Neural progenitor cell (in vitro differentiated cells): ENCODE measurements at regions not wholly inside any gene's neighbourhood (a gene's known extent, or its start where the extent isn't known, plus 50 kb on each side); places are given as distances from the start of the nearest gene placed in this dataset.

Experiments
- DNase-seq: peaks from one replicate; pipeline ENCODE4 v3.0.0-alpha.2; 2016; ENCODE audit warnings: low spot score
- H2AFZ ChIP-seq: fragments of 200-600 bp; sonication (generic); replicated peaks from 2 replicates; pipeline ENCODE4 v1.6.1; 2016; ENCODE audit warnings: antibody characterized with exemption
- H3F3A ChIP-seq: fragments of 200-600 bp; sonication (generic); 2 replicates; pipeline ENCODE4 v1.6.1; 2016; ENCODE audit warnings: antibody characterized with exemption, low read depth
- H3K27ac ChIP-seq: fragments of 200-600 bp; sonication (generic); 2 replicates; pipeline ENCODE4 v1.5.1; 2016; ENCODE audit warnings: mild to moderate bottlenecking
- H3K27me3 ChIP-seq: fragments of 200-600 bp; sonication (generic); 2 replicates; pipeline ENCODE4 v1.6.1; 2016; ENCODE audit warnings: mild to moderate bottlenecking, moderate library complexity
- H3K36me3 ChIP-seq: fragments of 200-600 bp; sonication (generic); 2 replicates; pipeline ENCODE4 v1.5.1; 2016
- H3K4me1 ChIP-seq: fragments of 200-600 bp; sonication (generic); 2 replicates; pipeline ENCODE4 v1.6.1; 2016; ENCODE audit warnings: mixed run types
- H3K4me2 ChIP-seq: fragments of 200-600 bp; sonication (generic); 2 replicates; pipeline ENCODE4 v1.6.1; 2016
- H3K4me3 ChIP-seq: fragments of 200-600 bp; sonication (generic); 2 replicates; pipeline ENCODE4 v1.5.1; 2016
- H3K79me2 ChIP-seq: fragments of 200-600 bp; sonication (generic); 2 replicates; pipeline ENCODE4 v1.6.1; 2016; ENCODE audit warnings: low read depth
- H3K9ac ChIP-seq: fragments of 200-600 bp; sonication (generic); 2 replicates; pipeline ENCODE4 v1.6.1; 2016
- H3K9me3 ChIP-seq: fragments of 200-600 bp; sonication (generic); 2 replicates; pipeline ENCODE4 v1.5.1; 2016; ENCODE audit warnings: low read depth
- H4K20me1 ChIP-seq: fragments of 200-600 bp; sonication (generic); 2 replicates; pipeline ENCODE4 v1.6.1; 2016; ENCODE audit warnings: low read depth
- H3K27ac Mint-ChIP-seq: 3 replicates; pipeline ENCODE4 v1.8.0; 2021; ENCODE audit warnings: mixed read lengths
- H3K27me3 Mint-ChIP-seq: 2 replicates; pipeline ENCODE4 v1.8.0; 2022; ENCODE audit warnings: low read depth, mild to moderate bottlenecking, inconsistent platforms, moderate library complexity, mixed read lengths; ENCODE audit not compliant: insufficient read depth
- H3K36me3 Mint-ChIP-seq: 3 replicates; pipeline ENCODE4 v1.8.0; 2021; ENCODE audit warnings: mixed read lengths
- H3K4me1 Mint-ChIP-seq: 3 replicates; pipeline ENCODE4 v1.8.0; 2021; ENCODE audit warnings: mixed read lengths
- H3K4me3 Mint-ChIP-seq: 3 replicates; pipeline ENCODE4 v1.8.0; 2021; ENCODE audit warnings: mild to moderate bottlenecking, moderate library complexity, mixed read lengths
- H3K9me3 Mint-ChIP-seq: 3 replicates; pipeline ENCODE4 v1.8.0; 2020; ENCODE audit warnings: mixed read lengths
- EZH2 ChIP-seq: fragments of 200-600 bp; sonication (generic); IDR thresholded peaks from 2 replicates; pipeline ENCODE4 v1.6.1; 2017; ENCODE audit warnings: antibody characterized with exemption, mild to moderate bottlenecking, moderate library complexity
- EZH2phosphoT487 ChIP-seq: fragments of 200-600 bp; sonication (generic); IDR thresholded peaks from 2 replicates; pipeline ENCODE4 v1.6.1; 2017; ENCODE audit warnings: antibody characterized with exemption
- TF ChIP-seq, protein P1 (sequence below): fragments of 200-600 bp; sonication (generic); IDR thresholded peaks from 2 replicates; pipeline ENCODE4 v1.5.1; 2017; ENCODE audit warnings: antibody characterized with exemption, mild to moderate bottlenecking

DNA sequence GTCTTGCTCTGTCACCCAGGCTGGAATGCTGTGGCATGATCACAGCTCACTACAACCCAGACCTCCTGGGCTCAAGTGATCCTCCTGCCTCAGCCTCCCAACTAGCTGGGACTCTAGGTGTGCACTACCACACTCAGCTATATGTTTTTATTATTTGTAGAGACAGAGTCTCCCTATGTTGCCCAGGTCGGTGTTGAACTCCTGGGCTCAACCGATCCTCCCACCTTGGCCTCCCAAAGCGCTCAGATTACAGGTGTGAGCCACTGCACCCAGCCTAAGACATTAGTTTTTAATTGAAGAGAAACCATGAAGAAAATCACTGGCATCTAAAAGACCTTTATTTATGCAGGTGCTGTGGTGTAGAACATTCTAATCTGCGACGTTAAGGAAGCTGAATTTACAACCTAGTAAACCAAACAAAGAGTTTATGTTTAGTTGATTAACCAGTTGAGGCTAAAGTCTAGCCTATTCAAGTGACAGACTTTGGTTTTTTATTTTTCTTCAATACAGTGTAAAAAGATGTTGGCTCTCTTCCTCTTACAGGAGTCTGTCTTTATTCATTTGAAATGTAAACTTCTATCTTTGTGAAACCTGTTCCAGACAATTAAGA, 52.5 kb upstream of the NBL1 start:
- H3K9me3 Mint-ChIP-seq, result no peaks in the 10 kb centered on the region

DNA sequence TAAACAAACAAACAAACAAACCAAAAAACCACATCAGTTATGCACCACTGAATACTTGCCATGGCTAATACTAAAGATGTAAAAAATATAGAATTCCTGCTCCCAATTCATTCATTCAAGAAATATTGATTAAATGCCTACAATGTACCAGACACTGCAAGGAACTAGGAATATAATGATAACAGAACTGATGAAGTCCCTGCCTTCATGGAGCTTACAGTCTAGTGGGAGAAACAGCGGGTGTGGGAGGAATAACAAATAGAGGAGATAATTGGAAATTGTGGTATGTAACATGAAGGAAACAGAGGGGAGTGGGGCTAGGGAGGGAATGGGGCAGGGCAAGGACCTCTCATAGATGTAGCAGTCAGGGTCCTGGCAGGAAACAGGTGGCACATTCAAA, 58.6 kb upstream of the NBL1 start:
- no peaks in the 10 kb centered on the region for H3K4me1 ChIP-seq
- Mint-ChIP-seq H3K27me3 (peaks cover 10% of the 10 kb centered on the region), H3K4me1 (no peaks in the 10 kb centered on the region)

More for the DNA sequence above, 52.5 kb upstream of the NBL1 start:
- Mint-ChIP-seq H3K27me3 (peaks cover 6% of the 10 kb centered on the region), H3K36me3 (no peaks in the 10 kb centered on the region), H3K4me1 (peaks cover 6% of the 10 kb centered on the region), H3K27ac (no peak overlapping the region), H3K4me3 (no peak overlapping the region)
- Histone ChIP-seq H3K27me3 (peaks cover 15% of the 10 kb centered on the region), H4K20me1 (no peaks in the 10 kb centered on the region), H3K79me2 (no peaks in the 10 kb centered on the region), H3K4me1 (peaks cover 2% of the 10 kb centered on the region), H3K9me3 (no peaks in the 10 kb centered on the region), H3K4me3 (no peak overlapping the region), H3K4me2 (no peak overlapping the region), H3K36me3 (no peaks in the 10 kb centered on the region), H2AFZ (no peak overlapping the region), H3K27ac (no peak overlapping the region), H3F3A (peaks cover 7% of the 10 kb centered on the region), H3K9ac (no peak overlapping the region)
- TF ChIP-seq EZH2phosphoT487 (no peak), EZH2 (no peak)
- TF ChIP-seq, protein P1, sequence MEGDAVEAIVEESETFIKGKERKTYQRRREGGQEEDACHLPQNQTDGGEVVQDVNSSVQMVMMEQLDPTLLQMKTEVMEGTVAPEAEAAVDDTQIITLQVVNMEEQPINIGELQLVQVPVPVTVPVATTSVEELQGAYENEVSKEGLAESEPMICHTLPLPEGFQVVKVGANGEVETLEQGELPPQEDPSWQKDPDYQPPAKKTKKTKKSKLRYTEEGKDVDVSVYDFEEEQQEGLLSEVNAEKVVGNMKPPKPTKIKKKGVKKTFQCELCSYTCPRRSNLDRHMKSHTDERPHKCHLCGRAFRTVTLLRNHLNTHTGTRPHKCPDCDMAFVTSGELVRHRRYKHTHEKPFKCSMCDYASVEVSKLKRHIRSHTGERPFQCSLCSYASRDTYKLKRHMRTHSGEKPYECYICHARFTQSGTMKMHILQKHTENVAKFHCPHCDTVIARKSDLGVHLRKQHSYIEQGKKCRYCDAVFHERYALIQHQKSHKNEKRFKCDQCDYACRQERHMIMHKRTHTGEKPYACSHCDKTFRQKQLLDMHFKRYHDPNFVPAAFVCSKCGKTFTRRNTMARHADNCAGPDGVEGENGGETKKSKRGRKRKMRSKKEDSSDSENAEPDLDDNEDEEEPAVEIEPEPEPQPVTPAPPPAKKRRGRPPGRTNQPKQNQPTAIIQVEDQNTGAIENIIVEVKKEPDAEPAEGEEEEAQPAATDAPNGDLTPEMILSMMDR, result no peak
- no peak for DNase-seq

DNA sequence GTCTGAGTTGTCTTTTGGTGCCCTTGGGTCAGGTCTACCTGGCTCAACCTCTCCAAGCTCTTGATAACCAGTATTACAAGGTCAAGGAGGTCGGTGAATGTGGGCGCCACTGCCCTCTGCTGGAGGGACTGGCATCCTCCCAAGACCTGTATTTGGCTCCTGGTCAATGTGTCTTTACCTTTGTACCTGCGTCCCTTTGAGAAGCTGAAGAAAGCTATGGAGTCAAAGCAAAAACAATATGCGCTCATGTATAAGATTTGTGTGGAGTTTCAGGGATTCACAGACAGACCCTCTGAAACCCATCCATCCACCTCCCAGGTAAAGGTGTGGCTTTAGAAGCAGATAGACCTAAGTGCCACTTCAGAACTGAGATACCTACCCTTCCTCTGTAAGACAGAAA, 61.8 kb upstream of the NBL1 start:
- H3K27ac ChIP-seq, result no peak overlapping the region
- no peaks in the 10 kb centered on the region for H3K4me1 Mint-ChIP-seq
- H4K20me1 ChIP-seq, result no peaks in the 10 kb centered on the region
- H3K9me3 ChIP-seq, result no peaks in the 10 kb centered on the region
- TF ChIP-seq, protein P1, result peak; percentile 87
- TF ChIP-seq EZH2phosphoT487 (no peak), EZH2 (no peak)
- H3K4me1 ChIP-seq, result no peaks in the 10 kb centered on the region
- H3F3A ChIP-seq, result no peaks in the 10 kb centered on the region
- H3K27ac Mint-ChIP-seq, result no peak overlapping the region
- peaks cover 9% of the 10 kb centered on the region for H3K27me3 Mint-ChIP-seq
- H2AFZ ChIP-seq, result no peak overlapping the region
- no peaks in the 10 kb centered on the region for H3K27me3 ChIP-seq
- H3K79me2 ChIP-seq, result no peaks in the 10 kb centered on the region
- no peaks in the 10 kb centered on the region for H3K36me3 Mint-ChIP-seq
- DNase-seq, result peak; percentile 60
- no peak overlapping the region for H3K4me3 ChIP-seq
- H3K36me3 ChIP-seq, result no peaks in the 10 kb centered on the region
- no peak overlapping the region for H3K9ac ChIP-seq
- no peak overlapping the region for H3K4me3 Mint-ChIP-seq
- H3K4me2 ChIP-seq, result no peak overlapping the region
- no peaks in the 10 kb centered on the region for H3K9me3 Mint-ChIP-seq

More for the DNA sequence above, 58.6 kb upstream of the NBL1 start:
- no peak for TF ChIP-seq EZH2
- TF ChIP-seq, protein P1, result no peak
- no peak for TF ChIP-seq EZH2phosphoT487
- Mint-ChIP-seq H3K4me3 (no peak overlapping the region), H3K9me3 (no peaks in the 10 kb centered on the region), H3K27ac (no peak overlapping the region), H3K36me3 (no peaks in the 10 kb centered on the region)
- H3K9me3 ChIP-seq, result no peaks in the 10 kb centered on the region
- no peak overlapping the region for H3K27ac ChIP-seq
- no peak overlapping the region for H3K4me3 ChIP-seq
- no peak for DNase-seq
- H3F3A ChIP-seq, result no peaks in the 10 kb centered on the region
- H3K36me3 ChIP-seq, result no peaks in the 10 kb centered on the region
- H4K20me1 ChIP-seq, result no peaks in the 10 kb centered on the region
- peaks cover under 1% of the 10 kb centered on the region for H3K27me3 ChIP-seq
- H2AFZ ChIP-seq, result no peak overlapping the region
- H3K4me2 ChIP-seq, result no peak overlapping the region
- no peak overlapping the region for H3K9ac ChIP-seq
- no peaks in the 10 kb centered on the region for H3K79me2 ChIP-seq
